HG03045 (cell line): ENCODE measurements at regions not wholly inside any gene's neighbourhood (a gene's known extent, or its start where the extent isn't known, plus 50 kb on each side); places are given as distances from the start of the nearest gene placed in this dataset.
"Not testable (repeated sequence)": the region's sequence is repeated elsewhere in the genome, so short reads cannot be mapped to it uniquely, and the experiment has no call there.

Experiments used
- ATAC-seq: cut with Tn5 transposase; IDR thresholded peaks from one replicate; pipeline ENCODE4 v1.9.1; 2021; ENCODE audit warnings: mild to moderate bottlenecking, moderate library complexity; ENCODE audit not compliant: unreplicated experiment

DNA sequence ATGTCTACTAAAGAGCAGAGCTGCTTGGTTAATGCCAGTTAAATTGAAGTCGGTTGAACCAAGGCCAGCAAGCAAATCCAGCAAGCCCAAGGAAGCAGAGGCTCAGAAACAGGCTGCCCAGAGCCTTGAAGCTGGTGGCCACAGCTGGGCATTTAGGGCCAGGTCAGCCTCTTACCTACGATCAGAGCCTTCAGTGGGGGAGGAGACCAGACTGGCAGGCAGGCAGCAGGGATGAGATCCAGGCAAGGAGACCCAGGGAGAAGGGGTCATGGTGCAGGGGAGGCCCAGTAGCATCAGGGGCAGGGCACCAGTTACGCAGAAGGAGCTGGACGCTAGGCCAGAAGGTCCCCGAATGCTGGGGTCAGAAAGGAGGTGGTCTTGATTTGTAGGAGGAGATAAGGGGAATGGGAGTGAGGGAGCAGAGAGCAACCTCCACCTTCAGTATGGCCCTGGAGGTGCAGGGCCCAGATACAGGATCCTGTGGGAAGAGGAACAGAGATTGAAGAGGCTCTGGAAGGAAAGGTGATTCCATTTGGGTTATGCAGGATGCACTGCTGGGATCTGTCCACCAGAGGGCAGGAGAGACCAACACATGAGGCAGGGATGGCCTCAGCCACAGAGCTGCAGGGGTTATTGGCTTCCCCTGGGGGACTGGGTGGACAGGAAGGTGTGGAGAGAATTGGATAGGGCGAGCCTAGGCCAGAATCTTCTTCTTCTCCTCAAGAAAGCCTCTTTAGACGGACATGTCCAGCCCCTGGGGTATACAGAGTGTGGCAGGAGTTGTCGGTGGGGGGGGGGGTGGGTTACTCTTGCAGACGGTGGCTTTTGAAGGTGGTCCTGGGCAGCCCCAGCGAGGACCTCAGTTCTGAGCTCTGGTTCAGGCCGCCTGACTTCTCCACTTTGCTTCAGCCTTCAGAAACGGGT is 132.6 kb upstream of the PODXL start:
- no peak for ATAC-seq

GRCh38 chr7:131687296-131687695 is 130.9 kb upstream of the PODXL start:
- no peak for ATAC-seq

- ATAC-seq, result no peak
Observed at GRCh38 chr7:131686833-131687232, 130.4 kb upstream of the PODXL start.

DNA sequence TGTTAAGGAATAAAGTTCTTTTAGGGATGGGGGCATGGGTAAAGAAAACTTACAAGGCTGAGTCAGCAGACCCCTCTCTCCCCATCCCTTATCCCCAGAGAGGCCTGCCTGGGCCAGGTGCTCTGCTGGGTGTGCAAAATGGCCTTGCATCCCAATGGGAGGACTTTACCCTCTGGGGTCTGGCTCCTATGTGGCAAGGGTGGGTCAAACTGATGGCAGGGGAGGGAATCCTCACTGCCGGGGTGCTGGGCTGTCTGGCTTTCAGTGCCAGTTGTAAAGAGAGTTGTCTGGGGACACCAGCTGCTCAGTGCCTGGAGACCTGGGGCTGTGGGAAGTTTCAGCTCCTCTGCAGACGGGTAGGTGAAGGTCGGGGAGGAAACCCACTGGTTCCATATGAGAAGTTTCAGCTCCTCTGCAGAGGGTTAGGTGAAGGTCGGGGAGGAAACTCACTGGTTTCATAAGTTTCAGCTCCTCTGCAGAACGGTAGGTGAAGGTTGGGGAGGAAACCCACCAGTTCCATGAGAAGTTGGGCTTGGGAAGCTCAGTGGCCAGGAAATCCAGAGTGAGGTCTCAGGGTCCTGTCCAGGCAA is 127.2 kb upstream of the PODXL start:
- ATAC-seq, result no peak

DNA sequence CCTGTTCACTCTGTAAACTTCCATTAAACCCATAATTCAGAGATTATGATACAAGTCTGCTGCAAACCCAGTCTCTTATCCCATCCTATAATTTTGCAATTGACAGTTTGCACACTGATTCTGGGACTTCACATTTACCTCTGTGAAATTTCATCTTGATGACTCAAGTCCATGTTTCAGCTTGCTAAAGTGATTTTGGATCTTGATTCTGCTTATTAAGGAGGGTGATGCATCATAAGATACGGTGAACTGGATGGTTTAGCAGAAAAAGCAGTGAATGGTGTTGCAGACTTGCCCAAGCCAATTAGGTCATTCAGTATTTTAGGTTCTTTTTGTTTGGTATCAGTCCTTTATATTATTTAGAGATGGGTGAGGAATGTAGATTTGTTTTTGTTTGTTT is 125.5 kb upstream of the PODXL start:
- ATAC-seq, result no peak

- ATAC-seq, result not testable (repeated sequence)
Observed at GRCh38 chr7:131679071-131679470, 122.6 kb upstream of the PODXL start.

- not testable (repeated sequence) for ATAC-seq
Observed at GRCh38 chr7:131676850-131677249, 120.4 kb upstream of the PODXL start.

DNA sequence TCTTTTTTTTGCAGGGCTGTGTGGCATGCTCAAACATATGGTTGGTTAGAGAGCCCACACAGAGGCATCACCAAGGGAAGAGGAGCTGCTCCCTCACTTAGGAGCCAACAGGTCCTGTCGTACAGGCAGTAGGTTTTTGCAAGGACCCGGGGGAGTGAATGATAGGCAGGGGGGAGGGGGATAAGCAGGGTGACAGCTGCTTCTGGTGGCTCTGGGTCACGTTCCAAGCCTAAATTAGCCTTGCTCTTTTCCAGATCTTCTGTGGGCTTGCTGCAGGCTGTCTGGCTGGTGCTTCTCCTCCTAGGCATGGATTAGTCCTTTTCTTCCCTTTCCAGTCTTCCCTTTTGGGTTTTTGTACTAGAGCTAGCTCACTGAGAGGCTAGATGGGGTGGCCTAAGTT is 117.7 kb upstream of the PODXL start:
- ATAC-seq, result no peak

DNA sequence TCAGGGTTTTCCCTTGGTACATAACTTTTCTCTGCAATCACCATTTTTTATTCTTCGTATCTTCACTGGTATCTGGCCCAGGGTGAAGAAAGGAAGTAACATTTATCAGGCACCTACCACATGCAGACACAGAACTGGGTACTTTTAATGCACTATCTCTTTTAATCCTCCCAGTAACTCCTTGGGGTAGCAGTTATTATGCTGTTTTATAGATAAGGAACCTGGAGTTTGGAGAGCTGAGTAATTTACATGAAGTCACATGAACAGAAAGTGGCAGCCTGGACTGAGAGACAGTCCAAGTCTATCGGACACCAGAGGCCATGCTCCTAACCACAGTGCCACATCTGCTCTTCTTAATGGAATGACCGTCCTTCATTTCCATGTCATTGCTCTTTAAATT is 117.1 kb upstream of the PODXL start:
- ATAC-seq, result no peak

DNA sequence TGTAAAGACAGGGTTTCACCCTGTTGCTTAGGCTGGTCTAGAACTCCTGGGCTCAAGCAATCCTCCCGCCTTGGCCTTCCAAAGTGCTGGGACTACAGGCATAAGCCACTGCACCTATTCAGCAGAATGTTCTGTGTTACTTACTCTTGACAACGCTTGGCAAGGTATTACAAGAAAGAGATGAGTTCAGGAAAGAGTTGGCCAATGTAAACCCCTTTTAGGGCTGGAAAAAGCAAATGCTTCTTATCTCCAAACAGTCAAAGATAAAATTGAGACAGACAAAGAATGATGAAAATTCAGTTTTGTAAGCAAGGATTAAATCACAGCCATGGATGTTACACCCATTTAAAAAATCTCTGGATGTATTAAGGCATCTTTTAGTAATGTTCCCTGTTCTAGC is 114.0 kb upstream of the PODXL start:
- ATAC-seq, result no peak

GRCh38 chr7:131667699-131668098 is 111.3 kb upstream of the PODXL start:
- no peak for ATAC-seq

- no peak for ATAC-seq
Observed at GRCh38 chr7:131665021-131665420, 108.6 kb upstream of the PODXL start.

- ATAC-seq, result no peak
Observed at GRCh38 chr7:131664570-131664969, 108.1 kb upstream of the PODXL start.

GRCh38 chr7:131662301-131662873 is 106.0 kb upstream of the PODXL start:
- not testable (repeated sequence) for ATAC-seq

DNA sequence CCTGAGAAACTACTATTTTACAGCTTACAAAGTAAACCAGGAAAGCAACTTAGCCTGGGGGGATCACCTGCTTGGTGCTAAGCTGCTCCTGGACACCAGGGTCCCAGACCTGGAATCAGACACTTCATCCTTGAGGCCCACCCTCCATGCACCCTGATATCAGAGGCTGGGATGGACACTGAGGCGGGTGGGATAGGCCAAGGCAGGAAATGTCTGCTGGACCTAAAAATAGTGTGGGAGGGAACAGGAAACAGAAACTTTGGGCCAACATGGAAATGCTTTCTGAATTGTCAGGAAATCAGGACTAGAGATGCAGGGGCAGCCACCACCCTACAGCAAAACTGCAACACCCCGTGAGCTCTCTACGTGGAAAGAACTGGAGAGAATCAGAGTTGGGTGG is 101.5 kb upstream of the PODXL start:
- no peak for ATAC-seq

DNA sequence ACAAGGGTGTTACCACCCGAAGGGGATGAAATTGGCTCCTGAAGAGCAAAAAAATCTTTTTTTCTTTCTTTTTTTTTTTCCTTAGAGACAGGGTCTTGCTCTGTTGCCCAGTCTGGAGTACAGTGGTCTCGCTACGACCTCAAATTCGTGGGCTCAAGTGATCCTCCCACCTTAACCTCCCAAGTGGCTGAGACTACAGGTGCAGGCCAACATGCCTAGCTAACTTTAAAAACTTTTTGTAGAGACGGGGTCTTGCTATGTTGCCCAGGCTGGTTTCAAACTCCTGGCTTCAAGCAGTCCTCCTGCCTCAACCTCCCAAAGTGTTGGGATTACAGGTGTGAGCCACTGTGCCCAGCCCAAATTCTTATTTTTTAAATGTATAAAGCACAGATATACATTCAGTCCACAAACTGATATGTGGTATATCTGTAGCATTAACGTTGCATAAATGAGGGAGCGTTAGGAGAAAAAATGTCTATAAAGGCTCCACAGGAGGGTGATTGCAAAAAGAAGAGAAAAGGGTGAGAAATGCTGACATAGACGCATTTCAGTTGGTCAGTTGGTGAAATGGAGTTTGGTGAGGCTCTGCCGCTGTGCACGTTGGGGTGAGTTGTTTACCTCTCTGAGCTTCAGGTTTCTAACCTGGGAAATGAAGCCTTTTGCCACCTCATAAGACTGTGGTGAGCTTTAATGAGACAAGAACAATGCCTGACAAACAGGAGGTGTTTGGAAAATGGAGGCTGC is 100.7 kb upstream of the PODXL start:
- no peak for ATAC-seq

- no peak for ATAC-seq
Observed at GRCh38 chr7:131655866-131656265, 99.4 kb upstream of the PODXL start.

GRCh38 chr7:131655447-131655846 is 99.0 kb upstream of the PODXL start:
- no peak for ATAC-seq

GRCh38 chr7:131654668-131655326 is 98.4 kb upstream of the PODXL start:
- ATAC-seq, result peak; percentile 91

- ATAC-seq, result no peak
Observed at GRCh38 chr7:131654249-131654558, 97.8 kb upstream of the PODXL start.
